MM.1S (cell line): ENCODE measurements at regions not wholly inside any gene's neighbourhood (a gene's known extent, or its start where the extent isn't known, plus 50 kb on each side); places are given as distances from the start of the nearest gene placed in this dataset.

Experiments used
- CTCF ChIP-seq: fragments of 300-600 bp; sonication (generic); IDR thresholded peaks from 2 replicates; pipeline ENCODE4 v1.5.1; 2016; ENCODE audit warnings: antibody characterized with exemption, low read length, mixed read lengths
- EZH2 ChIP-seq: fragments of 300-600 bp; sonication (generic); optimal IDR thresholded peaks from 2 replicates; pipeline ENCODE3; 2017; ENCODE audit warnings: low read depth, mild to moderate bottlenecking, antibody characterized with exemption, low read length, mixed read lengths
- EZH2phosphoT487 ChIP-seq: fragments of 300-600 bp; sonication (generic); IDR thresholded peaks from 2 replicates; pipeline ENCODE4 v1.6.1; 2018; ENCODE audit warnings: antibody characterized with exemption, low read length

GRCh38 chr10:125369382-125370326 lies 209.3 kb upstream of the CTBP2 start:
- TF ChIP-seq CTCF, result no peak
- TF ChIP-seq EZH2, result no peak
- no peak for TF ChIP-seq EZH2phosphoT487
